A172 (cell line): ENCODE measurements at regions not wholly inside any gene's neighbourhood (a gene's known extent, or its start where the extent isn't known, plus 50 kb on each side); places are given as distances from the start of the nearest gene placed in this dataset.

Source experiments
- DNase-seq: peaks from one replicate; pipeline ENCODE4 v3.0.0-alpha.2; 2015; ENCODE audit warnings: low spot score

DNA sequence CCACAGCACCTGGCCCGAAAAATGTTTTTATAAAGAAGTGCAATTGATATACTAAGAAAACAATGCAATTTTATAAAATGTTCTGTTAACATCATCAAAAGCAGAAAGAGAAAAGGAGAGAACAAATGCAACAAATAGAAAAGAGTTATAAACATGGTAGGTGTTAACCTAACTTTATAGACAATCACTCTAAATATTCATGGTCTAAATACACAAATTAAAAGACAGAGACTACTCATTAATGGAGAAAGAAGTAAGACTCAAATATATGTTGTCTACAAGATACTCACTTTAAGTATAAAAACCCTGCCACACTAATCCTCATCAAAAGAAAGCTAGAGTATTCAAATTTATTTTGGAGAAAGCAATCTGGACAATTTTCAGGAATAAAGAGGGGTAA, 425.3 kb upstream of the ANKRD30A start:
- no peak for DNase-seq

DNA sequence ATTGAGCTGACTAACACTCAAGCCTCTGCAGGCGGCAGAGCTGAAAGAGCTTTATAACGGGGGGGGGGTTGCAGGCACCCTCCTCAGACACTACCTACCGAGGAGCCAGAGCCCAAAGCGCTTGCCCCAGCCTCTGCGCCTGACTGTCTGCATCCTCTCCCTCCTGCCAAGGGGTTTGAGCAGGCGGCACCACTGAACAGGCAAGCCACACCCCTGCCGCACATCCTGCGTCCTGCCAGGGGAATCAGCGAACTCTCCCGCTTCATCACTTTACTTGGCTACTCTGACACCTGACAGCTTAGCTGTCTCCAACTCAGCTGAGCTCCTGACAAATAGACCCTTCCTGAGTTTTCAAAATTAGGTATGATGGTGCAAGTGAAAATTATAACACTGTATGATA, 432.6 kb upstream of the ANKRD30A start:
- DNase-seq: no peak

DNA sequence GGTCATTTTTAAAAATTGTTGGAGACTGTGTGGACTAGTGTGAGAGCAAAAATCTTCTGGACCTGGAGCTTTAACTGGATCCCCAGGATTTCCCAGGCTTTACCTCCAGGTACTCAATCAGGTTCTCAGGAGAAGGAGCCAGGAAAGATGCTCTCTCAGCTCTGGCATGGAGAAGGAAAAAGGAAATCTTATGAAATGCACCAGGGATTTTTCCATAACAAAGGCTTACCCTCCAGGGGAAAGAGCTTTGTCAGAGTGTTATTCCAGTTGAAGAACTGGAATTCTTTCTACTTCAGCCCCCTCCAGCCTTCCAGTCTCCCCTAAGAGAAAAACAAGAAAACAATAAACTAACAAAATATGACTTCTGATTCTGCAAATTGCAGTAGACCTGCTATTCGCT, 436.7 kb upstream of the ANKRD30A start:
- DNase-seq: no peak

DNA sequence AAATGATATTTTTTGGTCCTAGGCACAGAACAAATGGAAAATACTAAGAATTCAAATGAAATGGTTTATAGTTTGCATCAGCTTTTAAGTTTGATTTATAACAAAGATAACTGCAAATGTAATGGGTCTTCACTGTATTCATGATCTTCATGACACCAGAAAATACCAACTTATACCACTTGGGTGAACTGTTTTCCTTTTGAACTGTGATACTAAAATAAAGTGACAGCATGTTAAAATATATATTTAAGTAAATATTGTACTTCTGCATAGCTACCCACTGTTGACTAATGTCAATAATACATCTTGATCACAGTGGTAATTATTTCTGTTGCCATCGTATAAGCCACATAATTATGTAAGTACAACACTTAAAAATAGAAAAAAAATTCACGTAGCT, 442.0 kb upstream of the ANKRD30A start:
- DNase-seq: no peak

DNA sequence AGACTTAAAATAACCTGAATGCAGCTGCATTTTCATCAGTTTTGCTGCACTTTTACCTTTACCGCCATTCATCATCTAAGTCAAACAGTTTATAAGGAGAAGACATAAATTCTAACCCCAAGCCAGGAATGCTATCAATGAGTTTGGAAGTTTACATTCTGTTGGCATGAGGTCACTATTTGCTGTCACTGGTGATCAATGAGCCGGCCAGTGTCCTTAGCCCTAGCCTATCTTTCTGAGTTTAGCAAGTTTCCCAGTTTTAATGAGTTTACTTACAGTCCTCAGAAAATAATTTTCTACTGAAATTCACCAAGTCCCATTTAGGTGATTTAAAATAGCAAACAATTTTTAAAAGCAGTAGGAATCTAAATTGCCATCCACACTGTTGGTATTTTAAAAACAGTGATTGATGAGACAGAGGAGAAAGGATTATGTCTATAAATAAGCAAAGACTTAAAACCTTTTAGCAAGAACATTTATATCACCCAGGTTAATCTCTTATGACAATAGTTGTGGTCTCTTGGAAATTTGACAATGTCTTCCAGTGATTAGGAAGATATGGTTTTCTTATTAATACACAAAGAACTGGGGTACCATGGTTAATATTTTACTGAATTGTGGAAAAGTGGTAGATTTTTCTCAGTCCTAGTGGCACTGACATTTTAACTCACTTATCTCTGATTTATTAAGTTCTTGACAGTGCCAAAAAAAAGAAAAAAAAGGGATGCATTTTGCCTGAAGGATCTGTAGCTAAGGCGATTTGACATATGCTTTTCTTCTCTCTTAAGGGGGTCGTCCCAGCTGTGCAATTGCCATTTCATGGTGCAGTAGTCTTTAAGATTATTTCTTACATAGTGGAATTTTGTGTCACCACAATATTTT, 443.4 kb upstream of the ANKRD30A start:
- DNase-seq: peak; percentile 73

DNA sequence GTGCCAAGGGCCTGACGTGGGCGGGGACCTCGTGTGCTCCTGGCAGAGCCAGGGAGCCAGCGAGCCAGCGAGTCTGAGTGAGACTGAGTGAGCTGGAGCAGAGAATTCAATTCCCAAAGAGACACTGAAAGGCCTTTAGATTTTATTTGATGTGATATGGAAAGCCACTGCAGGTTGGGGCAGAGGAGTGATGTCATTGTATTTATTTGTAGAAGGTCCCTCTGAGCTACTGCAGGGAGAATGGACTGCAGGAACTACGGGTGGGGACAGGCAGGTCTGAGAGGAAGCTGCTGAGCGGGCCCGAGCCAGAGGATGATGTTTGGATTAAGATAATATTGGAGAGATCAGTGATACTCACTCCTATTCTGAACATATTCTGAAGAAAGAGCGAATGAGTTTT, 445.8 kb upstream of the ANKRD30A start:
- no peak for DNase-seq

DNA sequence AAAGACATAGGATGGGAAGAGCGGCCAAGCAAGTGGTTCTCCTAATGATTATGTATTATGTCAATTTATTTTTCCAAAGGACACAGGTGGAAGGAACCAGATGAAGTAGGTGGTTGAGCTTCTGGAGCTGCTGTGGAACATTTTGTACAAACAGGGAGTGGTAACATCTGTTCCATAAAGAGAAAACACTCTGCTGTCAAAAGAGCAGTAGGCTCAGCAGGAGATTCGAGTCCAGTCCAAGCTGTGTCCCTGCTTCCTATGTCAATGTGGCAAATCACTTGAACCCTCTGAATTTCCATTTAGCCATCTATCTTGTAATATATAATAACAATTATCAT, 448.0 kb upstream of the ANKRD30A start:
- no peak for DNase-seq

DNA sequence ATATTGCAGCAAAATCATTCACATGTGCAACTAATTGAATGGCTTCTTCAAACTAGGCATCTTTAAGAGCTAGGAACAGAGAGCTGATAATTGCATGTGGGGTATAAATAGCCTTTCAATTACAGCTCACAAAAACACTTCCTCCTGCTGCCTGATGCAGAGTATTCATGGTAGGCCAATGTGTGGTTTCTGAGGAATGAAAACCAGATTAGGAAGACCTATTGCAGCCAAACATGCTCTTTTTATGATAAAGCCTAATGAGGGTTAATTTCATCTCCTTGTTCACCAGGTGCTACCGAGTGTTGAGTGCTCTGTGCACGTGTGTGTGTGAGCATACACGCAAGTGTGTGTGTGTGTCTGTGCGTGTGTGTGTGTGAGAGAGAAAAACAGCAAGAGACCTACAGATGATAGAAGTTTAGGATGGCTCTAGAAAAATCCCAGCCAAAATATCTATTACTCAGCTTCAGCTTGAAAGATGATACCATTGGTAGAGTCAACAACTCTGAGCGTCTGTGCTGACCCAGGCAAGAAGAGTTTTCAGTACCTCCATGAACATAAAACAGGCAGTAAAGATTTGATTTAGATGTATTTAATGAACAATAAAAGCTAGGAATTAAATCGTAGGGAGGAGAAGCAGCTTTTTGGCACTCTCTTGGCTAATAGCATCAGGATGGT, 448.5 kb upstream of the ANKRD30A start:
- peak; percentile 28 for DNase-seq

DNA sequence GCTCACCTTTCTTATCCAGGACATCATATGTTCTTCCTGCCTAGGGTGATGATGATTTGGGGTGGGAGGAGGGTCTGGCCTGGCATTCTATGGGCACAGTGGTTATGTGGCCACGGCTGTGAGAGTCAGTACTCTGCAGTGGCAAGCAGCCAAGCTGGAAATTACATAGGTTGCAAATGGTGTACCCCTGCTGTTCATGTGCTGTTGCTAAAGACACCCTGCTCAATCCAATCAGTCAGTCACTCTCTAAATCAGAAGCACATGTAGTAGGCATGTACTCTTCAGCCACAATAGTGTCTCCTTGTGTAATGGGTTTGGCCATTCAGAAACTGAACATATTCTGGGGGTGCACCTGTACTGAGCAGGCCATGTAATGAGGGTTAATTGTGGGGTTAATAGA, 449.1 kb upstream of the ANKRD30A start:
- DNase-seq: no peak

DNA sequence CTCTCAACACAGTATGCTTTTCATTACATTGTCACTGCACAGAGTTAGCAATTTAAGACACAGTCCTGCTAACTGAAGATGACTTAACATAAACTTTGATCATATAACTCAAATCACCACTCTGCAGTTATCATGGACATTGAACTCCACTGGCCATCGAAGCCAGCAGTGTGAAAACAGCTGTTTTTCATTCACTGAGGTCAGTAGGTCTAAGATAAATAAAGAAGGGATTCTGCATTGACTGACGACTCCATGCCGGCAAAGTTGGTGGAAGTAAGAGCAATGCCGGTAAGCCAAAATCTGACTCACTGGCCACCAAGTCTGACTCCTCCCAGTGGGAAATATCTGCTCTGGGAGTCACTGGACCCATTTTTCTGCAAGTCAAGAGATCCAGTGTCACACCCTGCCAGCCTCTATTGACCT, 449.9 kb upstream of the ANKRD30A start:
- DNase-seq: peak; percentile 86

DNA sequence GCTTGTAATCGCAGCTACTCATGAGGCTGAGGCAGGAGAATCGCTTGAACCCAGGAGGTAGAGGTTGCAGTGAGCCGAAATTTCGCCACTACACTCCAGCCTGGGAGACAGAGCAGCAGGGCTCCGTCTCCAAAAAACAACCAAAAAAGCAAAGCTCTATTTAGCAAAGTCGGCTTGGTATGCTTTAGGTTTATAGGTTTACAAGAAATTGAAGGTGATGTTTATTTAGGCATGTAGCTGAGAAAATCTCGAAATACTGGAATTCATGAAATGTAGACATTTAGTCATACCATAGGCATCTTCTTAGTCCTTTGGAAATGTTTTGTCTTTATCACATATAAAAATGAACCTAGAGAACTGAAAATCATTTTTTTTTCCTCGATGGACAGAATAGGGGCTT, 453.8 kb upstream of the ANKRD30A start:
- DNase-seq: peak; percentile 43

DNA sequence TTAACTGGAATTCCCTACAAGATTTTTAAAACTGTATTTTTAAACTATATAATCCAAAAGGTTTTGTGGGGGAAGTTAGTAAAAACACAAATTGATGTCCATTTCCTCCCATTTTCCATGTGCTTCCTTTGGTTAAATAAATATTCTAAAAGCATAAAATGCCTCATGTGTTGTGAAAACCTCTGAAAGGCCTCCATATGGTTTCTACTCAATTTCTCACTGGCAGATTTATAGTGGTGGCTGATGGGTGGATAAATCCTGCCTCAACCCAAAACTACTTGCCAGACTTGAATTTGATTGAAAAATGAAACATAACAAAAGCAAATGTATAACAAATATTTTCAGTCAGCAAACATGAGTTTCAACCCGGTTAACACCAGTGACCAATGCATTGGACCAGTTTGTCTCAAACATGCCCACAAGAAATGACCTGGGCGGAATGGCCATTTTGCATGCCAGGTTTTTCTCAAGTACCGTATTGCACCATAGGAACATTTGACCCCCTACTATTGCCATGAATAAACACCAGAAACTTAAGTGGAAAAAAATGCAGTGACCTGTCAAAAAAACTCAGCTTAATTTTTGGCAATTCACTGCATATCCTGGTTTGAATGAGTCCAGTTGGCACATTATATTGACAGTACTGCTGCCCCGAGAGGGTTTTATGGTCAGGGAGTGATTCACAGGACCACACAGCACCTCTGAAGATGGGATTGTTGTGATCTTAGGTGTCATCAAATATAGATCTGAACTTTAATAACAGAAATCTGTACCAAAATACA, 454.6 kb upstream of the ANKRD30A start:
- no peak for DNase-seq

DNA sequence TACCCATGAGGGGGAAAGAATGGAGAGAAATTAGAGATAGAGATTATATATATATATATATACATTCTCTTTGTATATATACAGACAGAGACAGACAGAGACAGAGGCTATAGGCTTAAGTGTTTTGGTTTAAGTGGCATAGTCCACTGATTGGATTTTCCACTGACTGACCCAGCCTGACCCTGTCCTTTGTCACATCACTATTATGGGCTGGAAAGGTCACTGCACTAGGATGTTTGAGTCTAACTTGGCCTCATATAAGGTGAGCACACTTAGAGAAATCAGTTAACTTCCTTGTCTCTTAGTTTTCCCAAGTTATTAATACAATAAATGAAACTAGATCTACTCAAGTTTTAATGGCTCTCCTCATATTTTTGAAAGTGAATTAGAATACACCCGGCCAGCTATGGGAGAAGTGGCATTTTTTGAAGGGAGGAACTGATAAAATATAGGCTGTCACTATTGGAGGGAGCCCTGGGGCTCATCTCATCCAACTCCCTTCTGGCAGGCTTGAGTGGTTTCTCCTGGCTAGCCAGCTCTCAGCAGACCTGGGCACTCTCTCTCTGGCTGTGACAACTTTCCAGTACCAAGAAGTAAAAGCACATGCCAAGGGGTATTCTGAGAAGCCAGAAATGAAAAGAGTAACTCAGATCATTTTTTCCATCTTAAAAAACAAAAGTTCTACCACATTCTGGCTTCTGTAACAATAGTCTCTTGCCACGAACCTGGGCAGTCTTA, 455.6 kb upstream of the ANKRD30A start:
- no peak for DNase-seq

DNA sequence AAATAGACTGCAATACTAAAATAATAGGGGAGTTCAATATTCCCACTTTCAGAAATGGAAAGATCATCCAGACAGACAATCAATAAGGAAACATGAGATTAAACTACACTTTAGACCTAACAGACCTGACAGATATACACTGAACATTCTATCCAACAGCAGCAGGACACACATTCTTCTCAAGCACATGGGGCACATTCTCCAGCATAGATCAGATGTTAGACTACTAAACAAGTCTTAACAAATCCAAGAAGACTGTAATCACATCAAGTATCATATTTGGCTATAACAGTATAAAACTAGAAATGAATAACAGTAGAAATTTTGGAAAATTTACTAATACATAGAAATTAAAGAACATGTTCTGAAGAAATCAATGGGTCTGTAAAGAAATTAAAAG, 458.9 kb upstream of the ANKRD30A start:
- no peak for DNase-seq

DNA sequence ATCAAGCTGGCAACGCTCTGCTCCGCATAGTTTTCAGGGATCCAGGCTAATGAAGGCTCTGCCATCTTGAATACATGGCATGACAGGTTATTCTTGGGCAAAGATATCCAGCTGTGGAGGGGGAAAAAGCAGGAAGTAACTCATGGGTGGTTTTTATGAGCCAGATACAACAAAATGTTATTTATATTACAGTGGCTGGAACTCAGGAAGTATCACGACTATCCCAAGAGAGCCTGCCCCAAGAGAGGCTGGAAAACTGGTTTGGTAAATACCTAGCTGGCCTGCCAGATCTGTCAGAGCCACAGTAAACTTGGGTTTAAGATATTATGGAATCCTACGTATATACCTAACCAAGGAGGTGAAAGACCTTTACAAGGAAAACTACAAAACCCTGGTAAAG, 462.8 kb upstream of the ANKRD30A start:
- no peak for DNase-seq

DNA sequence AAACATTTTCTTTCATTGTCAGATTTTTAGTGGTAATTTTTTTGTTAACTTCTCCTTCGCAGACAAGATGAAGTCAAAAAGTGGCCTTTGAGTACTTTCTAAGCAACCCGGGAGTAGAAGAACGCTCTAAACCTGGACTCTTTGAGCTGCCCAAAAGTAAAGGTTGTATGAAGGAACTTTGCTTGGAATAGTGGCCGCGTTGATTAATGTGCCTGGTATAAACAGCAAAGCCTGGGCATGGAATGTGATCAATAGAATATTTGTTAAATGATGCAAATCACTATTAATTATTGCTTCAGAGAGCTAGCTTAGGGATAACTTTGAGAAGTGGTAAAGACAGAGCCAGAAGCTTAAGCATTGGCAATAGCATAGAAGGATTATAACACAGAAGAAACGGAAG, 475.1 kb upstream of the ANKRD30A start:
- DNase-seq: no peak

DNA sequence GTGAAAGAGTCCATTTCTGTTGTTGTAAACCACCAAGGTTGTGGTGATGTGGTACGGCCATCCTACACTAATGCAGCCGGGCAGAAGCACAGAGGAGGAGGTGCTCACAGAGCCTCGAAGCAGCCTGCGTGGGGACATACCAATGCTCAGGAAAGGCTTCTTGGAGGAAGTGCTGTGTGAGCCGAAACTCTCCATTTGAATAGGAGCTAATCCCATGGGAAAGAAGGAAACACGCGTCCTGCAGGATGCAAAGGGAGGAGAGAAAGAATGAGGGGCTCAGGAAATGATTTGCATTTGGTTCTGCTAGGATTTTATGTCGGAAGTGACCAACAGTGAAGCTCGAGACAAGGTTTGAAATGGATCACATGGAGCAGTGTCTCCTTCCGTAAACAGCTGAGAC, 477.9 kb upstream of the ANKRD30A start:
- DNase-seq: no peak

DNA sequence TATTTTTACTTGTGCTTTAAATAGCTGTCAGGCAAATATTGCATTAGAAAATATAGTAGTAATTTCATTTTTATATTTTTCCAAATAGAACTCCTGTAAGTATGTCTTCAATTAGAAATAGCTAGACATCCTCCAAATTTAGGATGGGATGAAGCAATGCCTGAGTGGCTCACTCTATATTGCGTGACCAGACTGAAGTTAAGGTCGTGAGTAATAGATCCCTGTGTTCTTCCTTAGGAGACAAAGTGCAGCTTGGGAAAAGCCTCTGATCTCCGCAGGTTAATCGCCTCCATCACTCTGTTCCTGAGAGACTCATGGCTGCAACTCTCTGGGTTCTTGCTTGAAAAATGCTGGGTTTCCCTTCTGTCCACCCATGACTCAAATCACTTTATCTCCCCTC, 484.8 kb upstream of the ANKRD30A start:
- DNase-seq: no peak

DNA sequence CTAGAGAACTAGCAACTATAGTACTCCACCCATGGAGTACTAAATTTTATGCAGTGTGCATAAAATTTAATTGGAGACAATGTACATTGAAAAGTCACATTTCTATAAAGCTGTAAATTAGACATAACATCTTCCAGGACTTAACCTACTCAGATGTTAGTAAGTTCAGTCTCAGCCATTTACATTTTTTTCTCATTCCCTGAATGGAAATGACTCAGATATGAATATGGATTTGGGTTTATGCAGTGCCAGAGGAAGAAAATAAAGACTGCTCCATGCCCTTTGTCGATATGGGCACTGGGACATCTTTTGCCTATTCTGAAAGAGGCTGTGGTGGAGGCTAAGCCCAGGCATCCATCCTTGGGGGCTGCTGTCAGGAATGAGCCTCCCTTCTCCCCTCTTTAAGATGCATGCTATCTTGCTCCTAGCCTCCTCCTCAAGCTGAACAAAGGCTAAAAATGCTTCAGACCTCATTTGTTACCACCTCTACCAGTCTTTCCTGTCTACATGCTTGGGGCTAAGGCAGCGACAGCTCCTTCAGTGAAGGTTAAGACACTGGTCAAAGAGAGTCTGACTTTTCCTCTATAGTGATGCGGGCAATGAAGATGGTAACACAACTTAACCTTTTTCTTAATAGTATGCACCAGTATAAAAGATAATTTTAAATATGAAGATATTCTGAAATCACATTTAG, 486.8 kb upstream of the ANKRD30A start:
- no peak for DNase-seq

DNA sequence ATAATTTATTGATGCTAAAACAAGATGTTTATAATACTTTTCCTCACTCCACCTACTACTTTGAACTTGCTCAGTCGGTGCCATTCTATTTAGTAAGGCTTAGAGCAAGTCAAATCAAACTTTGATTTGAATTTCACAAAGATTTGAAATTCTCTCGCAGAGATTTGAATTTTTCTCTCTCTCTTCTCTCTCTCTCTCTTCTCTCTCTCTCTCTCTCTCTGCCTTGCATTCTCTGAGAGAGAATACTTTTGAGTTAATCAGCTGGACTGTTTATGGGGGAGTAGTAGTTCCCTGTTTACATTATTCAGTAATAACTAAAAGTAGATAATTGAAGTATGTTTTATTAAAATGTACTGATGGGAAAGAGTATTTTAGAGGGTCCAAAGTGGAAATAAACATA, 488.5 kb upstream of the ANKRD30A start:
- no peak for DNase-seq

DNA sequence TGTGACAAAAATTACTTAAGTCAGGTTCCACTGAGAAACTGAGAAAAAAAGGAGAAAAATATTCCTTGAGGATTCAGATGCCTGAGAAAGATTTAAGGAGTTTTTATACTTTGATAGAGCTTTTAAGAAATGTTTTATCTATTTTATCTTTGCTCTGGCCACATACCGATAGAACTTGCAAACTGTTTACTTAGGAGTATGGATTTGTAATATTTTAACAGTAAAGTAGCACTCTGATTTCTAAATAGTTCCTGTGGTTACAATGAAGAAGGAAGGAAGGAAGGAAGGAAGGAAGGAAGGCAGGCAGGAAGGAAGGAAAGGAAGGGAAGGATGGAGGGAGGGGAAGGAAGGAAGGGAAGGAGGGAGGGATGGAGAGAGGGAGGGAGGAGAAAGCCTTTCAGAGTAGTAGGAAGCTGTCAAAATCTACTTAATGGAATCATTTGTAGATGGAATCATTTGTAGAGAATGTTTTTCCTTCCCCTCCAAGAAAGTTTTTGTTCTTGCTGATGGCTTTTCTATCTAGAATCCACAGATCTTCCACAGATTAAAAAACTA, 489.0 kb upstream of the ANKRD30A start:
- no peak for DNase-seq
